ENCODE measurements at regions not wholly inside any gene's neighbourhood (a gene's known extent, or its start where the extent isn't known, plus 50 kb on each side); places are given as distances from the start of the nearest gene placed in this dataset.

- Histone ChIP-seq H3K27ac (ENCODE audit: low read depth in 1 of 2, low read length in 1 of 2) (no peak overlapping the region), H3K36me3 (ENCODE audit: control insufficient read depth in 4 of 4, insufficient read depth in 4 of 4, low read length in 4 of 4) (no peaks in the 10 kb centered on the region), H3K4me1 (ENCODE audit: control insufficient read depth in 5 of 5, insufficient read depth in 5 of 5, low read length in 5 of 5) (peaks cover 3 to 12% (median 6%) of the 10 kb centered on the region in 5 donors), H3K27me3 (ENCODE audit: control insufficient read depth in 3 of 3, insufficient read depth in 3 of 3, low read length in 2 of 3) (no peaks in the 10 kb centered on the region), H3K9ac (ENCODE audit: insufficient read depth in 1 of 2, low read length in 2 of 2) (no peak overlapping the region), H3K4me3 (no peak overlapping the region), H3K9me3 (ENCODE audit: control insufficient read depth in 4 of 4, insufficient read depth in 3 of 4, low read length in 3 of 4) (no peaks in the 10 kb centered on the region)
- DNase-seq (no peak), ATAC-seq (ENCODE audit: insufficient read depth, low FRiP score) (no peak)
- TF ChIP-seq CTCF (IDR thresholded peaks at IDR 0.05; ENCODE audit: control extremely low read depth, extremely low read depth) = no peak
These were observed 381.6 kb downstream of the ETS1 start for GRCh38 chr11:128205796-128206195.

GRCh38 chr11:128204898-128205297, 382.5 kb downstream of the ETS1 start:
- no peaks in the 10 kb centered on the region for H3K27me3 ChIP-seq (ENCODE audit: control insufficient read depth in 3 of 3, insufficient read depth in 3 of 3, low read length in 2 of 3)
- ATAC-seq (ENCODE audit: insufficient read depth, low FRiP score) (no peak), DNase-seq (no peak)
- no peak overlapping the region for H3K9ac ChIP-seq (ENCODE audit: insufficient read depth in 1 of 2, low read length in 2 of 2)
- no peaks in the 10 kb centered on the region for H3K9me3 ChIP-seq (ENCODE audit: control insufficient read depth in 4 of 4, insufficient read depth in 3 of 4, low read length in 3 of 4)
- no peaks in the 10 kb centered on the region for H3K36me3 ChIP-seq (ENCODE audit: control insufficient read depth in 4 of 4, insufficient read depth in 4 of 4, low read length in 4 of 4)
- 97% methylated on average over 3 of the region's 3 CpGs for WGBS, 2 donors
- no peak overlapping the region for H3K27ac ChIP-seq (ENCODE audit: low read depth in 1 of 2, low read length in 1 of 2)
- TF ChIP-seq CTCF (IDR thresholded peaks at IDR 0.05; ENCODE audit: control extremely low read depth, extremely low read depth) = no peak
- H3K4me1 ChIP-seq (ENCODE audit: control insufficient read depth in 5 of 5, insufficient read depth in 5 of 5, low read length in 5 of 5) = peaks cover 3 to 12% (median 6%) of the 10 kb centered on the region in 5 donors
- no peak overlapping the region for H3K4me3 ChIP-seq

- no peak for TF ChIP-seq CTCF (IDR thresholded peaks at IDR 0.05; ENCODE audit: control extremely low read depth, extremely low read depth)
- no peaks in the 10 kb centered on the region for H3K36me3 ChIP-seq (ENCODE audit: control insufficient read depth in 4 of 4, insufficient read depth in 4 of 4, low read length in 4 of 4)
- 71 to 72% methylated on average over 4 of the region's 4 CpGs for WGBS, 2 donors
- no peak overlapping the region for H3K27ac ChIP-seq (ENCODE audit: low read depth in 1 of 2, low read length in 1 of 2)
- H3K4me1 ChIP-seq (ENCODE audit: control insufficient read depth in 5 of 5, insufficient read depth in 5 of 5, low read length in 5 of 5) = peaks cover 0 to 6% (median 0%) of the 10 kb centered on the region in 5 donors
- no peak for ATAC-seq (ENCODE audit: insufficient read depth, low FRiP score)
- no peaks in the 10 kb centered on the region for H3K9me3 ChIP-seq (ENCODE audit: control insufficient read depth in 4 of 4, insufficient read depth in 3 of 4, low read length in 3 of 4)
- H3K27me3 ChIP-seq (ENCODE audit: control insufficient read depth in 3 of 3, insufficient read depth in 3 of 3, low read length in 2 of 3) = no peaks in the 10 kb centered on the region
- no peak for DNase-seq
- no peak overlapping the region for H3K9ac ChIP-seq (ENCODE audit: insufficient read depth in 1 of 2, low read length in 2 of 2)
- no peak overlapping the region for H3K4me3 ChIP-seq
These were observed 385.6 kb downstream of the ETS1 start for GRCh38 chr11:128201801-128202200.

- H3K27ac ChIP-seq (ENCODE audit: low read depth in 1 of 2, low read length in 1 of 2) = no peak overlapping the region
- no peak overlapping the region for H3K4me3 ChIP-seq
- no peaks in the 10 kb centered on the region for H3K9me3 ChIP-seq (ENCODE audit: control insufficient read depth in 4 of 4, insufficient read depth in 3 of 4, low read length in 3 of 4)
- H3K4me1 ChIP-seq (ENCODE audit: control insufficient read depth in 5 of 5, insufficient read depth in 5 of 5, low read length in 5 of 5) = peaks cover 0 to 6% (median 0%) of the 10 kb centered on the region in 5 donors
- H3K27me3 ChIP-seq (ENCODE audit: control insufficient read depth in 3 of 3, insufficient read depth in 3 of 3, low read length in 2 of 3) = no peaks in the 10 kb centered on the region
- no peak for DNase-seq
- no peaks in the 10 kb centered on the region for H3K36me3 ChIP-seq (ENCODE audit: control insufficient read depth in 4 of 4, insufficient read depth in 4 of 4, low read length in 4 of 4)
- no peak overlapping the region for H3K9ac ChIP-seq (ENCODE audit: insufficient read depth in 1 of 2, low read length in 2 of 2)
- 89 to 96% methylated on average over 5 of the region's 5 CpGs for WGBS, 2 donors
- no peak for ATAC-seq (ENCODE audit: insufficient read depth, low FRiP score)
- no peak for TF ChIP-seq CTCF (IDR thresholded peaks at IDR 0.05; ENCODE audit: control extremely low read depth, extremely low read depth)
These were observed 386.3 kb downstream of the ETS1 start for GRCh38 chr11:128201009-128201408.
